ENCODE measurements at regions not wholly inside any gene's neighbourhood (a gene's known extent, or its start where the extent isn't known, plus 50 kb on each side); places are given as distances from the start of the nearest gene placed in this dataset.
"Not testable (repeated sequence)": the region's sequence is repeated elsewhere in the genome, so short reads cannot be mapped to it uniquely, and the experiment has no call there.

DNA sequence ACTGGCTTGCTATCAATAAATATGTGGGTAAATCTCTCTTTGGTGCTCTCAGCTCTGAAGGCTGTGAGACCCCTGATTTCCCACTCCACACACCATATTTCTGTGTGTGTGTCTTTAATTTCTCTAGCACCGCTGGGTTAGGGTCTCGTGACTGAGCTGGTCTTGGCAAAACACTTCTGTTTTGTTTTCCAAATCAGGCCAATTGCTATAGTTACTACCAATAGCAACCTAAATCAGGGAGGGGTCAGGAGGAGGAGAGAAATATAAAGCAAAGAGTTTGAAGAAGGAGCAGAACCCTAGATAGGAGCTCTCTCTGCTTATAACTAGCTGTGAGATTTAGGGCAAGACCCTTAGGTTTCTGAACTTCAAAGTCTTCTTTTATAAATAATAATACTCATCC, 250.5 kb upstream of the IGFBP7 start:
- intact Hi-C loops (cut with micrococcal nuclease), result no loop called here
- Mint-ChIP-seq H3K9me3 (peaks cover 0 to 14% (median 0%) of the 10 kb centered on the region in 11 donors), H3K4me3 (no peak overlapping the region), H3K27me3 (peaks cover 0 to 5% (median 0%) of the 10 kb centered on the region in 5 donors), H3K4me1 (no peaks in the 10 kb centered on the region), H3K36me3 (no peaks in the 10 kb centered on the region), H3K27ac (no peak overlapping the region)
- ChIA-PET POLR2A (no interaction called here), CTCF (no interaction called here)
- no peaks in the 10 kb centered on the region for H3K27me3 ChIP-seq (ENCODE audit: control insufficient read depth in 2 of 2, insufficient read depth in 2 of 2, low read length in 2 of 2)
- H3K4me3 ChIP-seq (ENCODE audit: low read length), result no peak overlapping the region
- H3K27ac ChIP-seq (ENCODE audit: low read depth, low read length), result no peak overlapping the region
- no peaks in the 10 kb centered on the region for H3K36me3 ChIP-seq (ENCODE audit: control insufficient read depth in 2 of 3, insufficient read depth in 3 of 3, low read length in 3 of 3)
- no peaks in the 10 kb centered on the region for H3K9me3 ChIP-seq (ENCODE audit: control insufficient read depth in 2 of 3, low read length in 3 of 3)
- no peaks in the 10 kb centered on the region for H3K4me1 ChIP-seq (ENCODE audit: control insufficient read depth in 2 of 2, insufficient read depth in 2 of 2, low read length in 2 of 2)
- no peak for DNase-seq
- no peak for ATAC-seq

DNA sequence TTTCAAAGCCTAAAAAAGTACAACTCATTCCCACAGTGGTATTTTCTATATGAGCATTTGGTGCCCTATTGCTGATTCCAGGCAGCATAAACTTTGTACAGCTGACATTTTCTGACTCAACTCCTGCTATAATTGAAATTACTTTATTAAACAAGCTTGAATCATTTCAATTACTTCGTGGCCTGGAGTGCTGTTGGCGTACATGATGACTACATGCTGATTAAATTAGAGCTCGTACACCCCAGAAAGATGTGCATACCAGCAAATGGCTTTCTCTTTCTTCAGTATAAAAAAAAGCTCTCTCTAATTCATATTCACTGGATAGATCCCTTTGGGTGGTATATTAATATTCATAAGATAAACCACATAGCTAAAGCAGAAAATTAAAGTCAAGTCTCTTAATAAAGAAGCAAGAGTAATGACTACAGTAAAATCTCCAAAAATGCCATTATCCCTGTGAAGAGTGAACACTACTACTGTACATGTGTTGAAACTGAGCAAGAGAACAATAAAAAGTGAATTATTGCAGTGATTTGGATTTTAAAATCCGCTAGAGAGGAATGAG, 245.0 kb upstream of the IGFBP7 start:
- no peaks in the 10 kb centered on the region for H3K36me3 Mint-ChIP-seq
- intact Hi-C loops (cut with micrococcal nuclease), result no loop called here
- H3K4me3 ChIP-seq (ENCODE audit: low read length), result no peak overlapping the region
- no peaks in the 10 kb centered on the region for H3K9me3 ChIP-seq (ENCODE audit: control insufficient read depth in 2 of 3, low read length in 3 of 3)
- H3K27me3 ChIP-seq (ENCODE audit: control insufficient read depth in 2 of 2, insufficient read depth in 2 of 2, low read length in 2 of 2), result no peaks in the 10 kb centered on the region
- H3K4me1 Mint-ChIP-seq, result no peaks in the 10 kb centered on the region
- DNase-seq (no peak), ATAC-seq (no peak)
- CTCF ChIA-PET, result no interaction called here
- H3K27ac Mint-ChIP-seq, result no peak overlapping the region
- peaks cover 0 to 14% (median 1%) of the 10 kb centered on the region in 11 donors for H3K9me3 Mint-ChIP-seq
- POLR2A ChIA-PET, result no interaction called here
- peaks cover 0 to 9% (median 4%) of the 10 kb centered on the region in 5 donors for H3K27me3 Mint-ChIP-seq
- H3K36me3 ChIP-seq (ENCODE audit: control insufficient read depth in 2 of 3, insufficient read depth in 3 of 3, low read length in 3 of 3), result no peaks in the 10 kb centered on the region
- no peak overlapping the region for H3K27ac ChIP-seq (ENCODE audit: low read depth, low read length)
- no peaks in the 10 kb centered on the region for H3K4me1 ChIP-seq (ENCODE audit: control insufficient read depth in 2 of 2, insufficient read depth in 2 of 2, low read length in 2 of 2)
- H3K4me3 Mint-ChIP-seq, result no peak overlapping the region

DNA sequence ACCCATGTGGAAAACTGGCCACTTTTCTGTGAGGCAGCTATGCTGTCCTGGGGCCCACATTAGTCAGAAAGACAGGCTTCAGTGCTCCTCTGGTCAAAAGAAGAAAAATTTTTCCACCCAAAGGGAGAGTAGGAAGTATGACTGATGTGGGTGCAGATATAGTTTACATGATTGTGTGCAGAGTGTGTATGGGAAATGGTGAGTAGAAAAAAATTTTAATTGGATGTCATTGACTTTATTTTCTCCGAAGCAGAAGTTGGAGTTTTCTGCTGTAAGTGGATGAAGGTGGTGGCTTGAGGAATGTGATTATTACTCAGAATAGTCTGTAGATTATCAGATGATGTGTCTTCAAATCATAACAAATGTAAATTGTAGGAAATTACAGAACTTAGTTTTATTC, 241.5 kb upstream of the IGFBP7 start:
- Histone ChIP-seq H3K4me3 (ENCODE audit: low read length) (no peak overlapping the region), H3K9me3 (ENCODE audit: control insufficient read depth in 2 of 3, low read length in 3 of 3) (no peaks in the 10 kb centered on the region), H3K27ac (ENCODE audit: low read depth, low read length) (no peak overlapping the region), H3K36me3 (ENCODE audit: control insufficient read depth in 2 of 3, insufficient read depth in 3 of 3, low read length in 3 of 3) (no peaks in the 10 kb centered on the region), H3K4me1 (ENCODE audit: control insufficient read depth in 2 of 2, insufficient read depth in 2 of 2, low read length in 2 of 2) (no peaks in the 10 kb centered on the region), H3K27me3 (ENCODE audit: control insufficient read depth in 2 of 2, insufficient read depth in 2 of 2, low read length in 2 of 2) (no peaks in the 10 kb centered on the region)
- Mint-ChIP-seq H3K36me3 (no peaks in the 10 kb centered on the region), H3K9me3 (peaks cover 0 to 11% (median 0%) of the 10 kb centered on the region in 11 donors), H3K27ac (no peak overlapping the region), H3K4me1 (no peaks in the 10 kb centered on the region), H3K4me3 (no peak overlapping the region), H3K27me3 (peaks cover 0 to 5% (median 4%) of the 10 kb centered on the region in 5 donors)
- ChIA-PET POLR2A (no interaction called here), CTCF (no interaction called here)
- ATAC-seq (no peak), DNase-seq (no peak)
- intact Hi-C loops (cut with micrococcal nuclease), result no loop called here

DNA sequence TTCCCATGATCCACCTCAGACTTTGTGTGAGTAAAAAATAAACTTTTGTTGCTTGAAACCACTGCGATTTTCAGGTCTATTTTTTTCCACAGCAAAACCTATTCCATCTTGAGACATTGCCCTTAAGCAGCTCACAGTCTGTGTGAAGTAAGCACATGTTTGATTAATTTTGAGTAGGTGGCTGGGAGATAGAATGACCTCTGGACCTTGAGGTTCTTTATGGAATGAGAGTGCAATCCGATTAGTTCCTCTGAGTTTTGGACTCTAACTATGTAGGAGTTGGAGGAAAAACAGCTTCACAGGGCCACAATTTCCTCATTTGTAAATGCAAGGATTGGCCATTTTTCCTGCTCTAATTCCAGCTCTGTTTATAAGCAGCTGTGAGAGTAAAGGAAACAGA, 234.1 kb upstream of the IGFBP7 start:
- H3K4me3 ChIP-seq (ENCODE audit: low read length), result no peak overlapping the region
- H3K4me3 Mint-ChIP-seq, result no peak overlapping the region
- no peaks in the 10 kb centered on the region for H3K4me1 Mint-ChIP-seq
- peaks cover 0 to 11% (median 2%) of the 10 kb centered on the region in 11 donors for H3K9me3 Mint-ChIP-seq
- H3K9me3 ChIP-seq (ENCODE audit: control insufficient read depth in 2 of 3, low read length in 3 of 3), result no peaks in the 10 kb centered on the region
- intact Hi-C loops (cut with micrococcal nuclease), result no loop called here
- ATAC-seq, result no peak
- ChIA-PET POLR2A (no interaction called here), CTCF (no interaction called here)
- no peak overlapping the region for H3K27ac Mint-ChIP-seq
- peaks cover 0 to 5% (median 0%) of the 10 kb centered on the region in 5 donors for H3K27me3 Mint-ChIP-seq
- H3K27ac ChIP-seq (ENCODE audit: low read depth, low read length), result no peak overlapping the region
- H3K4me1 ChIP-seq (ENCODE audit: control insufficient read depth in 2 of 2, insufficient read depth in 2 of 2, low read length in 2 of 2), result no peaks in the 10 kb centered on the region
- no peaks in the 10 kb centered on the region for H3K36me3 ChIP-seq (ENCODE audit: control insufficient read depth in 2 of 3, insufficient read depth in 3 of 3, low read length in 3 of 3)
- DNase-seq, result no peak
- H3K36me3 Mint-ChIP-seq, result no peaks in the 10 kb centered on the region
- H3K27me3 ChIP-seq (ENCODE audit: control insufficient read depth in 2 of 2, insufficient read depth in 2 of 2, low read length in 2 of 2), result no peaks in the 10 kb centered on the region

DNA sequence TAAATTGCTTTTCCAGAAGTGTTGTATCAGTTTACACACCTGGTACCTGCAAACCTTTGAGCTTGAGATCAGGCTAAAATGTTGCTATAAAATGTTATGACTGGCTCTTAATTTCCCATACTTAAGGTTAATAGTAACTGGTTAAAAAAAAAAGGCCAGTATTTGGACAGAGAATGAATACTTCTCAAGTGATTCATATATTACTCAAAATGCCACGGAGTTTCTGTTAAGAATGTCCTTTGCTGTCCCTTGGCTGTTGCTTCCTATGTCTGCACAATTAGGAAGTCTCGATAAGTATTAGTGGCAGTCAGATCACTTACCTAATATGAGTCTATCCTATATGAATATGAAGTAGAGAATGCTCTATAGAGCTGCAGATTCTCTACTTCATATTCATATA, 232.2 kb upstream of the IGFBP7 start:
- ATAC-seq, result no peak
- H3K4me1 Mint-ChIP-seq, result no peaks in the 10 kb centered on the region

DNA sequence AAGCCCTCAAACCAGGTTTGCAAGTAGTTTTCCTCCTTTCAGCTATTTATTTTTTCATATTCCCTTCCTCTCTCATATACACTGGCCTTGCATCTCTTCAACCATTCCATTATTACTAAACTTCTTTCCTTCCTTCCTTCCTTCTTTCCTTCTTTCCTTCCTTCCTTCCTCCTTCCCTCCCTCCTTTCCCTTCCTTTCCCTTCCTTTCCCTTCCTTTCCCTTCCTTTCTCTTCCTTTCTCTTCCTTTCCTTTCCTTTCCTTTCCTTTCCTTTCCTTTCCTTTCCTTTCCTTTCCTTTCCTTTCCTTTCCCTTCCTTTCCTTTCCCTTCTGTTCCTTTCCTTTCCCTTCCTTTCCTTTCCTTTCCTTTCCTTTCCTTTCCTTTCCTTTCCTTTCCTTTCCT, 228.7 kb upstream of the IGFBP7 start:
- H3K4me3 Mint-ChIP-seq; POLR2A ChIA-PET; H3K36me3 Mint-ChIP-seq; H3K27ac ChIP-seq (ENCODE audit: low read depth, low read length); H3K9me3 ChIP-seq (ENCODE audit: control insufficient read depth in 2 of 3, low read length in 3 of 3); ATAC-seq; CTCF ChIA-PET; H3K4me1 Mint-ChIP-seq; H3K27me3 ChIP-seq (ENCODE audit: control insufficient read depth in 2 of 2, insufficient read depth in 2 of 2, low read length in 2 of 2); DNase-seq; H3K27ac Mint-ChIP-seq; H3K4me1 ChIP-seq (ENCODE audit: control insufficient read depth in 2 of 2, insufficient read depth in 2 of 2, low read length in 2 of 2); H3K9me3 Mint-ChIP-seq; intact Hi-C loops (cut with micrococcal nuclease); H3K36me3 ChIP-seq (ENCODE audit: control insufficient read depth in 2 of 3, insufficient read depth in 3 of 3, low read length in 3 of 3); H3K27me3 Mint-ChIP-seq; H3K4me3 ChIP-seq (ENCODE audit: low read length): not testable (repeated sequence)

More for the DNA sequence above, 232.2 kb upstream of the IGFBP7 start:
- H3K9me3 ChIP-seq (ENCODE audit: control insufficient read depth in 2 of 3, low read length in 3 of 3), result no peaks in the 10 kb centered on the region
- H3K4me3 ChIP-seq (ENCODE audit: low read length), result no peak overlapping the region
- H3K27me3 ChIP-seq (ENCODE audit: control insufficient read depth in 2 of 2, insufficient read depth in 2 of 2, low read length in 2 of 2), result no peaks in the 10 kb centered on the region
- intact Hi-C loops (cut with micrococcal nuclease), result no loop called here
- ChIA-PET CTCF (no interaction called here), POLR2A (no interaction called here)
- Mint-ChIP-seq H3K9me3 (peaks cover 0 to 6% (median 2%) of the 10 kb centered on the region in 11 donors), H3K36me3 (no peaks in the 10 kb centered on the region), H3K27me3 (peaks cover 0 to 5% (median 0%) of the 10 kb centered on the region in 5 donors), H3K4me3 (no peak overlapping the region), H3K27ac (no peak overlapping the region)
- H3K4me1 ChIP-seq (ENCODE audit: control insufficient read depth in 2 of 2, insufficient read depth in 2 of 2, low read length in 2 of 2), result no peaks in the 10 kb centered on the region
- no peak for DNase-seq
- H3K36me3 ChIP-seq (ENCODE audit: control insufficient read depth in 2 of 3, insufficient read depth in 3 of 3, low read length in 3 of 3), result no peaks in the 10 kb centered on the region
- no peak overlapping the region for H3K27ac ChIP-seq (ENCODE audit: low read depth, low read length)

DNA sequence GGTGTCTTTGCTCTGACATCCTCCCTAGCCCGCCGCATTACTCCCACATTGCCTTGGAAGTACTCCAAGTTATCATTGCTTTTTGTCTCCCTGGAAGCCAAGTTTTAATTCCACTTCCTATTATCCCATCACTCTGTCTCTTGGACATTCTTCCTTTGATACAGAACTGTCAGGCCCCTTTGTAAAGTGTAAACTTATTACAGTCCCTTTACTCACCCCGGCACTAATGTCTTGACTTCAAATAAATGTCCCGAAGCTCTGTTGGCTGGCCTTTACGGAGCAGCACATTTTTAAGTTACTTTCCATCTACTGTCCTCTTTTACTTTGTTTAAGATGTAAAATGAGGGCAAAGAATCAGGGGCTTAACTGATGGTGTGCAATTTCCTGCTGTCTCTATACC, 223.5 kb upstream of the IGFBP7 start:
- H3K4me1 ChIP-seq (ENCODE audit: control insufficient read depth in 2 of 2, insufficient read depth in 2 of 2, low read length in 2 of 2), result no peaks in the 10 kb centered on the region
- H3K36me3 ChIP-seq (ENCODE audit: control insufficient read depth in 2 of 3, insufficient read depth in 3 of 3, low read length in 3 of 3), result no peaks in the 10 kb centered on the region
- no peak for DNase-seq
- Mint-ChIP-seq H3K4me1 (no peaks in the 10 kb centered on the region), H3K27ac (no peak overlapping the region), H3K36me3 (no peaks in the 10 kb centered on the region), H3K9me3 (peaks cover 0 to 5% (median 0%) of the 10 kb centered on the region in 11 donors), H3K4me3 (no peak overlapping the region), H3K27me3 (no peaks in the 10 kb centered on the region)
- H3K4me3 ChIP-seq (ENCODE audit: low read length), result no peak overlapping the region
- no peaks in the 10 kb centered on the region for H3K9me3 ChIP-seq (ENCODE audit: control insufficient read depth in 2 of 3, low read length in 3 of 3)
- H3K27me3 ChIP-seq (ENCODE audit: control insufficient read depth in 2 of 2, insufficient read depth in 2 of 2, low read length in 2 of 2), result no peaks in the 10 kb centered on the region
- intact Hi-C loops (cut with micrococcal nuclease), result no loop called here
- no peak overlapping the region for H3K27ac ChIP-seq (ENCODE audit: low read depth, low read length)
- POLR2A ChIA-PET, result no interaction called here
- CTCF ChIA-PET, result no interaction called here
- no peak for ATAC-seq

Data from naive thymus-derived CD4-positive, alpha-beta T cell (primary cell).